ENCODE measurements at regions not wholly inside any gene's neighbourhood (a gene's known extent, or its start where the extent isn't known, plus 50 kb on each side); places are given as distances from the start of the nearest gene placed in this dataset.

DNA sequence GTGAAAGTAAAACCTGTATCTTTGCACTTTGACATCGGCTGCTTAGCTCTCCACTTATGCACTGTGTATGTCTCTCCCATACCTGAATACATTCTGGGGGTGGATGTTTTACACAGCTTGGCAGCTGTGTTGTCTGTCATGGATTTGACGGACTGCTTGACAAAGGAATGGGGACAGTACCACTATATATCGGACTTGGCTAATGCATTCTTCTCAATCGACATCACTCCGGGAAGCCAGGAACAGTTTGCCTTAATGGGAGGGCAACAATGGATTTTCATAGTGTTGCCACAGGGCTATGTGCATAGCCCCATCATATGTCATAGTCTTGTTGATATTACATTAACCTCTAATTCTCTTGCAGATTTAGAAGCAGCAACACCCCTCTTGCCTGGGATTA is 1008.3 kb downstream of the DNAH5 start:
- no peak overlapping the region for H3K27ac ChIP-seq (ENCODE audit: low read length)
- no peaks in the 10 kb centered on the region for H3K27me3 ChIP-seq (ENCODE audit: control insufficient read depth, insufficient read depth, low read length)
- H3K4me3 ChIP-seq (ENCODE audit: low read length): no peak overlapping the region
- H3K9me3 ChIP-seq (ENCODE audit: control insufficient read depth, low read depth, low read length): no peaks in the 10 kb centered on the region
- H3K36me3 ChIP-seq (ENCODE audit: control insufficient read depth, low read depth, low read length): no peaks in the 10 kb centered on the region
- H3K9ac ChIP-seq (ENCODE audit: low read length): no peak overlapping the region
- H3K4me1 ChIP-seq (ENCODE audit: control insufficient read depth, low read depth, low read length): no peaks in the 10 kb centered on the region

GRCh38 chr5:12934722-12935121 is 1009.8 kb downstream of the DNAH5 start:
- H3K4me3 ChIP-seq (ENCODE audit: low read length): no peak overlapping the region
- H3K27me3 ChIP-seq (ENCODE audit: control insufficient read depth, insufficient read depth, low read length): no peaks in the 10 kb centered on the region
- no peaks in the 10 kb centered on the region for H3K9me3 ChIP-seq (ENCODE audit: control insufficient read depth, low read depth, low read length)
- no peak overlapping the region for H3K27ac ChIP-seq (ENCODE audit: low read length)
- H3K9ac ChIP-seq (ENCODE audit: low read length): no peak overlapping the region
- no peaks in the 10 kb centered on the region for H3K4me1 ChIP-seq (ENCODE audit: control insufficient read depth, low read depth, low read length)
- no peaks in the 10 kb centered on the region for H3K36me3 ChIP-seq (ENCODE audit: control insufficient read depth, low read depth, low read length)

- Histone ChIP-seq H3K27ac (ENCODE audit: low read length) (no peak overlapping the region), H3K9me3 (ENCODE audit: control insufficient read depth, low read depth, low read length) (no peaks in the 10 kb centered on the region), H3K9ac (ENCODE audit: low read length) (no peak overlapping the region), H3K27me3 (ENCODE audit: control insufficient read depth, insufficient read depth, low read length) (no peaks in the 10 kb centered on the region), H3K36me3 (ENCODE audit: control insufficient read depth, low read depth, low read length) (no peaks in the 10 kb centered on the region), H3K4me3 (ENCODE audit: low read length) (no peak overlapping the region), H3K4me1 (ENCODE audit: control insufficient read depth, low read depth, low read length) (no peaks in the 10 kb centered on the region)
Observed at GRCh38 chr5:12920527-12920926, 1016.3 kb upstream of the CTNND2 start.

DNA sequence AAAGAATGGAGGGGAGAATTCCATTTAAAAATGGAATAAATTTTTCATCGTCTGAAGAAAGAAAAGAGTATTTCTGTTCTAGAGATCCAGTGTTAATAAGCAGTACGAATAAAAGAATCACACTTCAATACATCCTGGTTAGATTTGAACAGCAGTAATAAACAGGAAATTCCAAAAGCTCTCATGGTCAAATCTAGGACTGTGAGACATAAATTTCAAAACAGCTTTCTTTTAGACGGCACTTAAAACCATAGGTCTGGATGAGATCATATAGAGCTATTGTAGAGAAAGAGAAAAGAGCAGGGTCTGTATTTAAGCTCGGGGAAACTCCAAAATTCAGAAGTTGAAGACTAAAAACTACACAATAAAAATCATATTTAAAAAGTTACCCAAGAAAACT is 1006.9 kb upstream of the CTNND2 start:
- Histone ChIP-seq H3K27me3 (ENCODE audit: control insufficient read depth, insufficient read depth, low read length) (no peaks in the 10 kb centered on the region), H3K36me3 (ENCODE audit: control insufficient read depth, low read depth, low read length) (no peaks in the 10 kb centered on the region), H3K9ac (ENCODE audit: low read length) (no peak overlapping the region), H3K4me1 (ENCODE audit: control insufficient read depth, low read depth, low read length) (no peaks in the 10 kb centered on the region), H3K27ac (ENCODE audit: low read length) (no peak overlapping the region), H3K4me3 (ENCODE audit: low read length) (no peak overlapping the region), H3K9me3 (ENCODE audit: control insufficient read depth, low read depth, low read length) (no peaks in the 10 kb centered on the region)

DNA sequence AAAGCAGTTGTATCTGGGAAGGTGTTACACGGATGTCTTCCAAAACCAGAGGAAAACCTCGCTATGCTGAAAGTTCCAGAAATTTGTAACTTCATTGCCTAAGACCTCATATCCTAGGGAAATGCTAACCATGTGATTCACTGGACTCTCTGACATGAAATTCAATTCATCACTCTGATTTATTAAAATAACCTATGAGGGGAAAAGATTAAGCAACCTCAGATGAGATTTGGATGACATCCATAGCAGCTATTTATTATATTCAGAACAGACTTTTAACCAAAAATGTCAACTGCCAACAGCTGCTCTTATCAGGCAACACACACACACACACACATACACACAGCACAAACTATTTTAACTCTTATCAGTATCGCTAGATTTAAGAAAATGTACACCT is 1006.4 kb upstream of the CTNND2 start:
- H3K27me3 ChIP-seq (ENCODE audit: control insufficient read depth, insufficient read depth, low read length): no peaks in the 10 kb centered on the region
- no peak overlapping the region for H3K27ac ChIP-seq (ENCODE audit: low read length)
- no peaks in the 10 kb centered on the region for H3K4me1 ChIP-seq (ENCODE audit: control insufficient read depth, low read depth, low read length)
- no peaks in the 10 kb centered on the region for H3K36me3 ChIP-seq (ENCODE audit: control insufficient read depth, low read depth, low read length)
- H3K9ac ChIP-seq (ENCODE audit: low read length): no peak overlapping the region
- H3K9me3 ChIP-seq (ENCODE audit: control insufficient read depth, low read depth, low read length): no peaks in the 10 kb centered on the region
- no peak overlapping the region for H3K4me3 ChIP-seq (ENCODE audit: low read length)

DNA sequence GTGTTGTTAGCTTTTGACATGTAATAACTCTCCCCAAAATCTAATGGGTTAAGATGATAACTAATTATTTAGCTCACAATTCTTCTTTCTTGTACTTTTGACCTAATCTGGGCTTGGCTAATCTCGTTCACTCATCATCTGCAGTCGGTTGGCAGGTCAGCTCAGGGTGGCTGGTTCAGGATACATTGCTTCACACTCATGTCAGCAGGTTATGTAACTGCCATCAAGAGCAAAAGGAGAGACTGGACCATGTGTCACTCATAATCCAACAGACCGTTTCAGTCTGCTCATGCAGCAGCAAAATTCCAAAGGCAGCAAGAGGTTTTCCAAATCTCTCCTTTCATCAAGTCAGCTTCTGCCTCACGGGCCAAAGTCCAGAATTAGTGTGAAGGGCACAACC is 998.4 kb upstream of the CTNND2 start:
- Histone ChIP-seq H3K4me1 (ENCODE audit: control insufficient read depth, low read depth, low read length) (no peaks in the 10 kb centered on the region), H3K36me3 (ENCODE audit: control insufficient read depth, low read depth, low read length) (no peaks in the 10 kb centered on the region), H3K27me3 (ENCODE audit: control insufficient read depth, insufficient read depth, low read length) (no peaks in the 10 kb centered on the region), H3K4me3 (ENCODE audit: low read length) (no peak overlapping the region), H3K27ac (ENCODE audit: low read length) (no peak overlapping the region), H3K9ac (ENCODE audit: low read length) (no peak overlapping the region), H3K9me3 (ENCODE audit: control insufficient read depth, low read depth, low read length) (no peaks in the 10 kb centered on the region)

DNA sequence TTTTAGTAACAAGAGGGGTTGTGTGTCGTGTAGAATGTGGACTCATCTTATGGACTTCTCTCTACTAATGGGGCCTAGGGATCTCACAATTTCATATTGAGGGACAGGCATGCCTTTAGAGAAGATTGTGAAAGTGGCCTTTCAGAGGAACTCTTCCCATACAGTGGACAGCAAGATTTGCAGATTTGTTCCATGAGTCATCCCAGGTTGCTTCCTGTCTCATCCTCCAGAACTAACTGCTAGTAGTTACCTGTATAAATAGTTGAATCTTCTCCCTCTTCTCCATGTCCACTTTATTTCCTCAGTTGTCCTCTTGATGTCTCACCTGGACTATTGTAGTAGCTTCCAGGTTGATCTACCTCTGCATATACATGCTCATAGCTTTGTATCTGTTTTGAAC is 997.5 kb upstream of the CTNND2 start:
- H3K9ac ChIP-seq (ENCODE audit: low read length): no peak overlapping the region
- no peak overlapping the region for H3K27ac ChIP-seq (ENCODE audit: low read length)
- H3K36me3 ChIP-seq (ENCODE audit: control insufficient read depth, low read depth, low read length): no peaks in the 10 kb centered on the region
- no peaks in the 10 kb centered on the region for H3K9me3 ChIP-seq (ENCODE audit: control insufficient read depth, low read depth, low read length)
- H3K4me3 ChIP-seq (ENCODE audit: low read length): no peak overlapping the region
- no peaks in the 10 kb centered on the region for H3K4me1 ChIP-seq (ENCODE audit: control insufficient read depth, low read depth, low read length)
- no peaks in the 10 kb centered on the region for H3K27me3 ChIP-seq (ENCODE audit: control insufficient read depth, insufficient read depth, low read length)

DNA sequence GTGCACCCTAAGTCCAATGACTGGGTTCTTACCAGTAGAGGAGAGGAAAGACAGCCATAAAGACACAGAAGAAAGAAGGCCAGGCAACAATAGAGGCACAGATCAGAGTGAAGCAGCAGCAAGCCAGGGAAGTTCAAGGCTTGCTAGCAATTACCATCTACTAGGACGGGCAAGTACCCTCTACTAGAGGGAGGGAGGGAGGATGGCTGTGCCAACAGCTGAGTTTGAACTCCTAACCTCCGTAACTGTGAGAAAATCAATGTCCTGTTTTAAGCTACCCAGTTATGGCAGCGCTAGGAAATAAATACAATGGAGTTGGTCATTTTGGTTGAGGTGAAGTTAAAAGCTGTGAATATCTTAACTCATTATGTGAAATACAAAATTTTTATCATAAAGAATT is 991.8 kb upstream of the CTNND2 start:
- no peak overlapping the region for H3K9ac ChIP-seq (ENCODE audit: low read length)
- H3K4me3 ChIP-seq (ENCODE audit: low read length): no peak overlapping the region
- H3K27me3 ChIP-seq (ENCODE audit: control insufficient read depth, insufficient read depth, low read length): no peaks in the 10 kb centered on the region
- H3K36me3 ChIP-seq (ENCODE audit: control insufficient read depth, low read depth, low read length): no peaks in the 10 kb centered on the region
- no peaks in the 10 kb centered on the region for H3K9me3 ChIP-seq (ENCODE audit: control insufficient read depth, low read depth, low read length)
- H3K4me1 ChIP-seq (ENCODE audit: control insufficient read depth, low read depth, low read length): no peaks in the 10 kb centered on the region
- H3K27ac ChIP-seq (ENCODE audit: low read length): no peak overlapping the region

DNA sequence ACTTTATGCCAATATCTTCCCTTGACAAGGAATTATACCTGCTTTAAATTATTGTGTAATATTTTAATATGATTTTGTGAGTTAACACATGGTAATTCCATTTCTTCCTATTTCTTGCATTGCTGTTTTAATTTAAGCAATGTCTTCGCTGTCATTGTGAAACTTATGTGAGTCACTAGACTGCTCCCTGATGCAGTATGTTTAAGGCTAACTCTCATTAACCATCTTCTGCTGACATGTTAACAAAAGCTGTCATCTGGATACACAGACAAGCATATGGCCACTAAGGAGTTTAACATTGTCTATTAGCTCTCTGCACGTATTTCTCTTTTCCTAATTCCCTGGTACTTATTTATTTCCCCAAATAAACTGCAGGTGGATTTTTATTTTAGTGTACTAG is 980.8 kb upstream of the CTNND2 start:
- Histone ChIP-seq H3K36me3 (ENCODE audit: control insufficient read depth, low read depth, low read length) (no peaks in the 10 kb centered on the region), H3K9me3 (ENCODE audit: control insufficient read depth, low read depth, low read length) (no peaks in the 10 kb centered on the region)

GRCh38 chr5:12883395-12883794 is 979.1 kb upstream of the CTNND2 start:
- Histone ChIP-seq H3K4me3 (ENCODE audit: low read length) (no peak overlapping the region), H3K27ac (ENCODE audit: low read length) (no peak overlapping the region), H3K36me3 (ENCODE audit: control insufficient read depth, low read depth, low read length) (no peaks in the 10 kb centered on the region), H3K27me3 (ENCODE audit: control insufficient read depth, insufficient read depth, low read length) (no peaks in the 10 kb centered on the region), H3K9me3 (ENCODE audit: control insufficient read depth, low read depth, low read length) (no peaks in the 10 kb centered on the region), H3K4me1 (ENCODE audit: control insufficient read depth, low read depth, low read length) (no peaks in the 10 kb centered on the region), H3K9ac (ENCODE audit: low read length) (no peak overlapping the region)

More for the DNA sequence above, 980.8 kb upstream of the CTNND2 start:
- no peaks in the 10 kb centered on the region for H3K27me3 ChIP-seq (ENCODE audit: control insufficient read depth, insufficient read depth, low read length)
- no peaks in the 10 kb centered on the region for H3K4me1 ChIP-seq (ENCODE audit: control insufficient read depth, low read depth, low read length)
- no peak overlapping the region for H3K4me3 ChIP-seq (ENCODE audit: low read length)
- no peak overlapping the region for H3K27ac ChIP-seq (ENCODE audit: low read length)
- no peak overlapping the region for H3K9ac ChIP-seq (ENCODE audit: low read length)

DNA sequence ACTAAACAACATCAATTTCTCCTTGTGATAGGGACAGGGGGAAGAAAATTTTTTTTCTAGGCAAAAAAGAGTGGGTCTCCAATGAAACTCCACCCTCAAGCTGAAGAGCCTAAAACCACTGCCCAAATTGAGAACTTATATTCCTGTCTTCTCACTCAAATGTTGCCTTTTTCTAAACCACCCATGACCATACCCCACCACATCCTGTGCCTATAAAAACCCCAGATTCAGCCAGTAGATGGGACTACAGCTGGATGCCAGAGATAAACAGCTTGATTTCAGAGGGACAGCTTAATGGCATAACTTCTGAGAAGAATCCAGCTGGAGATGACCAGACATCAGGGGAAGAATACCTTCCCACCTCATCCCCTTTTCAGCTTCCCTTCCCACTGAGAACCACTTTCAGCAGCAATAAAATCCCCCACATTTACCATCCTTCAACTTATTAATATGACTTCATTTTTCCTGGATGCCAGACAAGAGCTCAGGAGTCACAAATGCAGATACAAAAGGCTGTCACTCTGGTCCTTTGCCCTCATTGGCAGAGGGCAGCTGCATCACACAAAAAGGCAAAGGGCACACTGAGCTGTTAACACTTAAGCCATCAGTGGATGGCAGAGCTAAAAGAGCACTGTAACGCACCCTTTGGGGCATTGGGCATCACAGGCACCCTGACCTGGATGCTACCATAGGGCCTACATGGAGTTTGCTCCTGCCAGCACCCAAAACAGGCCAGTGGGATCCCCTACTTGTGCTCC is 972.5 kb upstream of the CTNND2 start:
- no peak overlapping the region for H3K9ac ChIP-seq (ENCODE audit: low read length)
- no peak overlapping the region for H3K27ac ChIP-seq (ENCODE audit: low read length)

GRCh38 chr5:12870872-12871539 is 966.8 kb upstream of the CTNND2 start:
- no peaks in the 10 kb centered on the region for H3K4me1 ChIP-seq (ENCODE audit: control insufficient read depth, low read depth, low read length)
- H3K27ac ChIP-seq (ENCODE audit: low read length): no peak overlapping the region
- no peaks in the 10 kb centered on the region for H3K36me3 ChIP-seq (ENCODE audit: control insufficient read depth, low read depth, low read length)
- H3K4me3 ChIP-seq (ENCODE audit: low read length): no peak overlapping the region
- no peaks in the 10 kb centered on the region for H3K9me3 ChIP-seq (ENCODE audit: control insufficient read depth, low read depth, low read length)
- no peak overlapping the region for H3K9ac ChIP-seq (ENCODE audit: low read length)
- H3K27me3 ChIP-seq (ENCODE audit: control insufficient read depth, insufficient read depth, low read length): no peaks in the 10 kb centered on the region

More for the DNA sequence above, 972.5 kb upstream of the CTNND2 start:
- Histone ChIP-seq H3K4me1 (ENCODE audit: control insufficient read depth, low read depth, low read length) (no peaks in the 10 kb centered on the region), H3K4me3 (ENCODE audit: low read length) (no peak overlapping the region), H3K9me3 (ENCODE audit: control insufficient read depth, low read depth, low read length) (peaks cover 3% of the 10 kb centered on the region), H3K36me3 (ENCODE audit: control insufficient read depth, low read depth, low read length) (no peaks in the 10 kb centered on the region), H3K27me3 (ENCODE audit: control insufficient read depth, insufficient read depth, low read length) (no peaks in the 10 kb centered on the region)

All from iPS-18a (cell line).